ENCODE measurements at regions not wholly inside any gene's neighbourhood (a gene's known extent, or its start where the extent isn't known, plus 50 kb on each side); places are given as distances from the start of the nearest gene placed in this dataset.
"Not testable (repeated sequence)": the region's sequence is repeated elsewhere in the genome, so short reads cannot be mapped to it uniquely, and the experiment has no call there.

GRCh38 chr3:72075848-72076247 lies 290.9 kb upstream of the PROK2 start:
- H3K14ac ChIP-seq (ENCODE audit: low read length); H2BK15ac ChIP-seq (ENCODE audit: low read length); H3K79me1 ChIP-seq (ENCODE audit: low read depth, low read length); H3K18ac ChIP-seq (ENCODE audit: low read length); H2BK5ac ChIP-seq (ENCODE audit: low read length); H4K8ac ChIP-seq (ENCODE audit: low read depth, low read length); H3K9ac ChIP-seq (ENCODE audit: low read depth, low read length, poor library complexity); H4K91ac ChIP-seq (ENCODE audit: low read depth, low read length, poor library complexity); H3K4me1 ChIP-seq (ENCODE audit: control insufficient read depth in 2 of 2, insufficient read depth in 1 of 2, low read depth in 1 of 2, low read length in 2 of 2); H3K23ac ChIP-seq (ENCODE audit: low read depth, low read length, poor library complexity); H2BK120ac ChIP-seq (ENCODE audit: low read depth, low read length); H3K4me3 ChIP-seq (ENCODE audit: low read length in 2 of 2); H3K9me3 ChIP-seq (replicated peaks in 1 of 2; ENCODE audit: control insufficient read depth in 2 of 2, insufficient read depth in 1 of 2, low read depth in 1 of 2, low read length in 2 of 2); H3K27me3 ChIP-seq (ENCODE audit: control insufficient read depth in 3 of 3, insufficient read depth in 3 of 3, low read depth in 1 of 3, low read length in 3 of 3); H3K36me3 ChIP-seq (replicated peaks in 1 of 2; ENCODE audit: control insufficient read depth in 2 of 2, insufficient read depth in 2 of 2, low read length in 2 of 2); H2BK12ac ChIP-seq (ENCODE audit: low read length); H2AFZ ChIP-seq (ENCODE audit: low read length); H2AK5ac ChIP-seq (ENCODE audit: low read depth, low read length); H3K4me2 ChIP-seq (ENCODE audit: insufficient read depth, low read length, poor library complexity, severe bottlenecking); H3K27ac ChIP-seq (replicated peaks; ENCODE audit: low read length); DNase-seq (ENCODE audit: low spot score); H3K4ac ChIP-seq (ENCODE audit: low read length): not testable (repeated sequence)
- WGBS, 2 donors (ENCODE audit: extremely low coverage in 2 of 2, insufficient read length in 2 of 2, insufficient replicate concordance in 1 of 2): no CpG with 5 or more reads among the region's 7 CpGs

GRCh38 chr3:72071624-72072023 lies 286.7 kb upstream of the PROK2 start:
- Histone ChIP-seq H2AK5ac (ENCODE audit: low read depth, low read length) (no peak overlapping the region), H4K91ac (ENCODE audit: low read depth, low read length, poor library complexity) (no peak overlapping the region), H3K36me3 (replicated peaks in 1 of 2; ENCODE audit: control insufficient read depth in 2 of 2, insufficient read depth in 2 of 2, low read length in 2 of 2) (no peaks in the 10 kb centered on the region), H3K9ac (ENCODE audit: low read depth, low read length, poor library complexity) (no peak overlapping the region), H2BK15ac (ENCODE audit: low read length) (no peak overlapping the region), H4K8ac (ENCODE audit: low read depth, low read length) (no peak overlapping the region), H2AFZ (ENCODE audit: low read length) (no peak overlapping the region), H2BK12ac (ENCODE audit: low read length) (no peak overlapping the region), H3K9me3 (replicated peaks in 1 of 2; ENCODE audit: control insufficient read depth in 2 of 2, insufficient read depth in 1 of 2, low read depth in 1 of 2, low read length in 2 of 2) (peaks cover 0 to 5% of the 10 kb centered on the region in 2 donors), H3K4me3 (ENCODE audit: low read length in 2 of 2) (no peak overlapping the region), H2BK5ac (ENCODE audit: low read length) (no peak overlapping the region), H3K14ac (ENCODE audit: low read length) (no peak overlapping the region), H3K4me2 (ENCODE audit: insufficient read depth, low read length, poor library complexity, severe bottlenecking) (no peak overlapping the region), H3K27ac (replicated peaks; ENCODE audit: low read length) (no peak overlapping the region), H3K79me1 (ENCODE audit: low read depth, low read length) (no peaks in the 10 kb centered on the region), H2BK120ac (ENCODE audit: low read depth, low read length) (no peak overlapping the region), H3K4me1 (ENCODE audit: control insufficient read depth in 2 of 2, insufficient read depth in 1 of 2, low read depth in 1 of 2, low read length in 2 of 2) (no peaks in the 10 kb centered on the region), H3K18ac (ENCODE audit: low read length) (no peak overlapping the region), H3K4ac (ENCODE audit: low read length) (no peak overlapping the region), H3K27me3 (ENCODE audit: control insufficient read depth in 3 of 3, insufficient read depth in 3 of 3, low read depth in 1 of 3, low read length in 3 of 3) (no peaks in the 10 kb centered on the region), H3K23ac (ENCODE audit: low read depth, low read length, poor library complexity) (no peak overlapping the region)
- no CpG with 5 or more reads among the region's 2 CpGs for WGBS, 2 donors (ENCODE audit: extremely low coverage in 2 of 2, insufficient read length in 2 of 2, insufficient replicate concordance in 1 of 2)
- no peak for DNase-seq (ENCODE audit: low spot score)

GRCh38 chr3:72070005-72070404 lies 285.1 kb upstream of the PROK2 start:
- Histone ChIP-seq H4K91ac (ENCODE audit: low read depth, low read length, poor library complexity) (no peak overlapping the region), H3K18ac (ENCODE audit: low read length) (no peak overlapping the region), H4K8ac (ENCODE audit: low read depth, low read length) (no peak overlapping the region), H3K27me3 (ENCODE audit: control insufficient read depth in 3 of 3, insufficient read depth in 3 of 3, low read depth in 1 of 3, low read length in 3 of 3) (no peaks in the 10 kb centered on the region), H3K4me3 (ENCODE audit: low read length in 2 of 2) (no peak overlapping the region), H3K4ac (ENCODE audit: low read length) (no peak overlapping the region), H3K14ac (ENCODE audit: low read length) (no peak overlapping the region), H2BK120ac (ENCODE audit: low read depth, low read length) (no peak overlapping the region), H3K27ac (replicated peaks; ENCODE audit: low read length) (no peak overlapping the region), H2AFZ (ENCODE audit: low read length) (no peak overlapping the region), H2BK15ac (ENCODE audit: low read length) (no peak overlapping the region), H2BK12ac (ENCODE audit: low read length) (no peak overlapping the region), H3K9me3 (replicated peaks in 1 of 2; ENCODE audit: control insufficient read depth in 2 of 2, insufficient read depth in 1 of 2, low read depth in 1 of 2, low read length in 2 of 2) (no peaks in the 10 kb centered on the region), H2AK5ac (ENCODE audit: low read depth, low read length) (no peak overlapping the region), H3K36me3 (replicated peaks in 1 of 2; ENCODE audit: control insufficient read depth in 2 of 2, insufficient read depth in 2 of 2, low read length in 2 of 2) (no peaks in the 10 kb centered on the region), H3K79me1 (ENCODE audit: low read depth, low read length) (no peaks in the 10 kb centered on the region), H3K4me1 (ENCODE audit: control insufficient read depth in 2 of 2, insufficient read depth in 1 of 2, low read depth in 1 of 2, low read length in 2 of 2) (no peaks in the 10 kb centered on the region), H3K4me2 (ENCODE audit: insufficient read depth, low read length, poor library complexity, severe bottlenecking) (no peak overlapping the region), H3K23ac (ENCODE audit: low read depth, low read length, poor library complexity) (no peak overlapping the region), H3K9ac (ENCODE audit: low read depth, low read length, poor library complexity) (no peak overlapping the region), H2BK5ac (ENCODE audit: low read length) (no peak overlapping the region)
- DNase-seq (ENCODE audit: low spot score): no peak
- no CpG with 5 or more reads among the region's 6 CpGs for WGBS, 2 donors (ENCODE audit: extremely low coverage in 2 of 2, insufficient read length in 2 of 2, insufficient replicate concordance in 1 of 2)

GRCh38 chr3:72069543-72069942 lies 284.6 kb upstream of the PROK2 start:
- H3K9me3 ChIP-seq (replicated peaks in 1 of 2; ENCODE audit: control insufficient read depth in 2 of 2, insufficient read depth in 1 of 2, low read depth in 1 of 2, low read length in 2 of 2): no peaks in the 10 kb centered on the region
- H2BK12ac ChIP-seq (ENCODE audit: low read length): no peak overlapping the region
- H2BK5ac ChIP-seq (ENCODE audit: low read length): no peak overlapping the region

More at GRCh38 chr3:72069543-72069942, 284.6 kb upstream of the PROK2 start:
- Histone ChIP-seq H3K4me1 (ENCODE audit: control insufficient read depth in 2 of 2, insufficient read depth in 1 of 2, low read depth in 1 of 2, low read length in 2 of 2) (no peaks in the 10 kb centered on the region), H3K27me3 (ENCODE audit: control insufficient read depth in 3 of 3, insufficient read depth in 3 of 3, low read depth in 1 of 3, low read length in 3 of 3) (no peaks in the 10 kb centered on the region), H3K4me3 (ENCODE audit: low read length in 2 of 2) (no peak overlapping the region), H3K4ac (ENCODE audit: low read length) (no peak overlapping the region), H2BK15ac (ENCODE audit: low read length) (no peak overlapping the region), H2BK120ac (ENCODE audit: low read depth, low read length) (no peak overlapping the region), H2AFZ (ENCODE audit: low read length) (no peak overlapping the region), H3K79me1 (ENCODE audit: low read depth, low read length) (no peaks in the 10 kb centered on the region), H3K14ac (ENCODE audit: low read length) (no peak overlapping the region), H3K9ac (ENCODE audit: low read depth, low read length, poor library complexity) (no peak overlapping the region), H4K91ac (ENCODE audit: low read depth, low read length, poor library complexity) (no peak overlapping the region), H3K36me3 (replicated peaks in 1 of 2; ENCODE audit: control insufficient read depth in 2 of 2, insufficient read depth in 2 of 2, low read length in 2 of 2) (no peaks in the 10 kb centered on the region), H3K4me2 (ENCODE audit: insufficient read depth, low read length, poor library complexity, severe bottlenecking) (no peak overlapping the region), H3K23ac (ENCODE audit: low read depth, low read length, poor library complexity) (no peak overlapping the region), H3K27ac (replicated peaks; ENCODE audit: low read length) (no peak overlapping the region), H3K18ac (ENCODE audit: low read length) (no peak overlapping the region), H4K8ac (ENCODE audit: low read depth, low read length) (no peak overlapping the region), H2AK5ac (ENCODE audit: low read depth, low read length) (no peak overlapping the region)
- DNase-seq (ENCODE audit: low spot score): no peak

Data from neuronal stem cell (in vitro differentiated cells).